ENCODE measurements at regions not wholly inside any gene's neighbourhood (a gene's known extent, or its start where the extent isn't known, plus 50 kb on each side); places are given as distances from the start of the nearest gene placed in this dataset.

GRCh38 chr10:56973766-56974165, 612.7 kb upstream of the ZWINT start:
- TF ChIP-seq CTCF (IDR thresholded peaks at IDR 0.05) (no peak), ZFX (IDR thresholded peaks at IDR 0.05; ENCODE audit: borderline replicate concordance) (no peak)

Data from 22Rv1 (cell line).